ENCODE measurements at regions not wholly inside any gene's neighbourhood (a gene's known extent, or its start where the extent isn't known, plus 50 kb on each side); places are given as distances from the start of the nearest gene placed in this dataset.
"Not testable (repeated sequence)": the region's sequence is repeated elsewhere in the genome, so short reads cannot be mapped to it uniquely, and the experiment has no call there.

DNA sequence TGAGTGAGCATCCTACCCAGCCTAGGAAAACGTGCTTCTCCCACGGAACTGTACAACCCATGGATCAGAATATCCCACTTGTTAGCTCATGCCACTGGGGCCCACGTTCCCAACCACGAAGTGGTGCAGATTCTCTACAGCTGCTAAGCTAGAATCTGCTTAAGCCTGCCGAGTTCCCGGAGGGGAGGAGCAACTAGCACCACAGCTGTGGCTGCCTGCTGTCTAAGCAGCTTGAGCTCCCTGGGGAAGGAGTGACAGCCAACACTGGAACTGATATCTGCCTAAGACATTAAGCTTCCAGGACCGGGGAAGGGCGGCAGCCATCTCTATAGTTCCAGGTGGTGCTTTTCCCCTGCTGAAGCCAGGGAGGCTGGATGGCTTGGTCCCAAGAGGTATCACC, 334.7 kb upstream of the CHRM2 start:
- peak; percentile 42 for DNase-seq (ENCODE audit: low read depth)

DNA sequence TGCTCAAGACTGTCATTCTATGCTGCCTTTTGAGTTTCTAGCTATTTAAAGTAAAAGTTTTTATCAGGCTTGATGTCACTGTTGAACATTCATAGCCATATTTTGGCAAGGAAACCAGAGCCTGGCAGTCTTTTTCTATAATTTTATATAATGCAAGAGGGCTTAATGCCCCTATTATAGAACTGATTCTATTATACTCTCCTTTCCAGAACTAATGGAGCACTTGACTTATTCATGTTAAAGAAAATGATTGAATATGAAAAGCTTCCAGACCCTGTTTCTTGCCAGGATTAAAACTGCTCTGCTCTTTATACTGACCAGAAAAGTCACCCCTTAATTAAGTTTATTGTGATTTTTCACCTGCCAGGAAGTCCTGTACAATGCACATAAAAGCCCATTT, 337.6 kb upstream of the CHRM2 start:
- no peak for DNase-seq (ENCODE audit: low read depth)

DNA sequence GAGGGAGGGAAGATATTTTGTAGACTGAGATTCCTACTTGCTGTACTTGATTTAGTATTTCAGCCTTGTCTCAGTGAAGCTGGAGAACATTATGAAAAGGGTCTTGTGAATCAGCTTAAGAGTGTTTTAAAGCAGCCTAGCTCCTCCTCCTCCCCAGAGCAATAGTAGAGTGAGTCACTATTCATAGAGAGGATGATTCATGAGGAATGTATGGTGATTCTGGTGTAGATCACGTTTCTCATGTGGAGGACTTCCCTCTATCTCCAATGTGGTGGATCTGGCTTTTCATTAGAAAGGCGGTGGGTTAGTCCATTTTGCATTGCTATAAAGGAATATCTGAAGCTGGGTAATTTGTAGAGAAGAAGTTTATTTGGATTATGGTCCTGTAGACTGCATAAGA, 340.1 kb upstream of the CHRM2 start:
- DNase-seq (ENCODE audit: low read depth) = peak; percentile 86

DNA sequence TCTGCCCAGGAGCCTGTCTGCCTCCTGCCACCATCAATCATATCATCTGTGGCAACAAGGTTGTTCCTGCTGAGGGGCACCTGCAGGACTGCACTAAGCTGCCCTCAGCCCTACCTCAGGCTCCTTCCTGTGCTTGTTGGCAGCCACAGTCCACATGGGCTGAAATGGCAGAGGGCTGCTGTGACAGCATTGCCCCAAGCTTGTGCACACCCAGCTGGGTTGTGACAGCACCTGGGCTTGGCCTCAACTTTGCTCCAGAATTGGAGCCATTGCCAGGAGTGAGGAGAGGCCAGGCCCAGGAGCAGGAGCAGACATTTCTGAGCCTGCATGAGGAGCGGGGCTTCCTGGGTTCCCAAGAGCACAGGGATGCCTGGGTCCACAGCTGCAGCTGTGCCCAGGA, 340.9 kb upstream of the CHRM2 start:
- no peak for DNase-seq (ENCODE audit: low read depth)

DNA sequence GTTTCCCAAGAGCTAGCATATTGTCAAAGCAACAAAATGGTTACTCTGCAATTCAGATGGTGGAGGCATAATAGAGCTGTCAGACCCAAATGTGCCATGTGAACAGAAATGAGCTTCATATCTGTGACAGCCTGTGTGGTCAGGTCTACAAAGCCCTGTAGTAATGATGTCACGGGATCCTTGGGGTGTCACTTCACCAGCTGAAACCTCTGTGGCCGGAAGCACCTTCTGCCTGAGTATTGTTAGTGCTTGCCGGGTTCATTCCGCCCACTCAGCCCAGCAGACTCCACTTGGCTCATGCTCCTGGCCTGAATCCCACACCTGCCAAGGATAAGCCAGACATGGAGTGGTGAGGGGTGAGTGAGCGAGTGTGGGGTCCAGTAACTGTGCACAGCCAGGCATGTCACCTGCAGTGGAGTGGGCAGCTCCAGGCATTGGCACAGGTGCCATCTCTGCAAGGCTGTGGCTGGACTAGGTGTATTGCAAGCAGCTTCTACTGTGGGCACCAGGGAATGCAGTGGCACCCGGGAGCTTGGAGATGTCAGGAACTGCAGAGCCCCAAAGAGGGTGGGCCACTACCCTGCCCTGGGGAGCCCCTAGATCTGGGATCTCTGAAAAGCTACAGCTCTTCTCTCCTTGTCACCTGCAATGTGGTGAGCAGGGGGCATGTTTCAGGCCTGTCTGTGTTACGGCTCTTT, 341.9 kb upstream of the CHRM2 start:
- no peak for DNase-seq (ENCODE audit: low read depth)

DNA sequence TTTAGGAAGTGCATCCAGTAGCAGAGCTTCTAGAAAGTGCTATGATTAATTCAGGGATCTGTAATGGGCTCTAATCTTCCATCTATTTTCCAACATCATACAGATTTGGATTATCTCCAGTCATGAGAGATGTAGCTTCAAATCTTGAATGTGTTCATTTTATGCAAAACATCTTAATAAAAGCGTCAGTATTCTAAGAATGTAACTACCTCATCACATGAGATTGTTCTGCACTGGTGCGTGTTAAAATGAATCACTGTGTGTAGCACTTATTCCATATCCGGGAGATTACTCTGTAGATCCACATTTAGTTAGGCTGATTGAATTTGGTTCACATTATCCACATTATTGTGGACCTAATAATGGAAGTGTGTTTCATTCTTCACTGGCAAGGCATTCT, 344.9 kb upstream of the CHRM2 start:
- peak; percentile 31 for DNase-seq (ENCODE audit: low read depth)

DNA sequence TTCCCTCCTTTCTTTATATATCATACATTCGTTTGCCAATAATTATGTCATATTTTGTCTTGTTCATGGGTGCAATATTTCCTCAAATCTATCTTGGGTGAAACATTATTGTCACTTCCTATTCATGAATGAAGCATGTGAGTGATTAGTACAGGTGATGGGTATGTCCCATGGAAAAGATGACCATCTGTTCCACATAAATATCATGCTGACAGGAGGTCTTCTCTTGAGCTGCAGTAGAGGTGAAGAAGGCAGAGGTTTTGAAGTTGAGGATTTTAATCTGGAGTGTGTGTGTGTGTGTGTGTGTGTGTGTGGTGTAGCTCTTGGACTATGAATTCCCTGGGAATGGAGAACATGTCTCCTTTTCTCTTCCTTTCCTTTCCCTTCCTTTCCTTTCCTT, 350.5 kb upstream of the CHRM2 start:
- peak; percentile 48 for DNase-seq (ENCODE audit: low read depth)

DNA sequence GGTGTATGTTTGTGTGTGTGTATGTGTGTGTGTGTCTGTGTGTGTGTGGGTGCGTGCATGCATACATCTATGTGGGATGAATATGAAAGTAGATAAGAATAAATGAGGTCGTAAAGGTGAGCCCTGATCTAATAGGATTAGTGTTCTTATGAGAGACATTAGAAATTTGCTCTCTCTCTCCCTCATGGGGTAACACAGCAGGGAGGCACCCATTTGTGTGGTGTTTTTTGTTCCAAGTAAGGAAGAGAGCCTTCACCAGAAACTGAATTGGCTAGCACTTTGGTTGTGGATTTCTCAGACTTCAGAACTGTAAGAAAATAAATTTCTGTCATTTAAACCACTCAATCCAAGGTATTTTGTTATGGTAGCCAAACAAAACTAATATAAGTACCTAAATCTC, 353.7 kb upstream of the CHRM2 start:
- DNase-seq (ENCODE audit: low read depth) = no peak

DNA sequence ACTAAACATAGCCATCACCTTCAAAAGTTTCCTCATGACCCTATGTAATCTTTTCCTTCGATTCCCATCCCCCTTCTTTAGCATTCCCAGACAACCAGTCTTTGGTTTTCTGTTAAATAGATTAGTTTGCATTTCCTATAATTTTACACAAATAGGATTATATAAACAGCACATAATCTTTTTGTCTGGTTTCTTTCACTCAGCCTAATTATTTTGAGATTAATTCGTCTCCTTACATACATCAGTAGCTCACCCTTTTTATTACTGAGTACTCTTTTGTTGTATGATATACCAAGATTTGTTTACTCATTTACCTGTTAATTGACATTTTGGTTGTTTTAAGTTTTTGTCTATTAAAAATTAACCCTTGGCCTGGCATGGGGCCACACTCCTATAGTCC, 354.7 kb upstream of the CHRM2 start:
- DNase-seq (ENCODE audit: low read depth) = no peak

DNA sequence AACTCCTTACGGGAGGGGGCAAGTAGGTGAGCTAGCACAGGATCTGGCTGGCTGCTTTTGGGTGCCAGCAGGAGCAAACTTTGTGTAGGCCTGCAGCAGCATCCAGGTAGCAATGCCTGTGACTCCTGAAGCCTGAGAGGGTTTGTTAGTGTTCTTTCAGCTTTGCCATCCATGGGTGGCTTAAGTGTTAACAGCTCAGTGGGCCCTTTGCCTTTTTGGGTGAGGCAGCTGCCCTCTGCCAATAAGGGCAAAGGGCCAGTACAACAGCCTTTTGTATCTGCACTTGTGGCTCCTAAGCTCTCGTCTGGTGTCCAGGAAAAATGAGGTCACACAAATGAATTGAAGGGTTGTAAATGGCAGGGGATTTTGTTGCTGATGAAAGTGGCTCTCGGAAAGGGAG, 359.0 kb upstream of the CHRM2 start:
- no peak for DNase-seq (ENCODE audit: low read depth)

DNA sequence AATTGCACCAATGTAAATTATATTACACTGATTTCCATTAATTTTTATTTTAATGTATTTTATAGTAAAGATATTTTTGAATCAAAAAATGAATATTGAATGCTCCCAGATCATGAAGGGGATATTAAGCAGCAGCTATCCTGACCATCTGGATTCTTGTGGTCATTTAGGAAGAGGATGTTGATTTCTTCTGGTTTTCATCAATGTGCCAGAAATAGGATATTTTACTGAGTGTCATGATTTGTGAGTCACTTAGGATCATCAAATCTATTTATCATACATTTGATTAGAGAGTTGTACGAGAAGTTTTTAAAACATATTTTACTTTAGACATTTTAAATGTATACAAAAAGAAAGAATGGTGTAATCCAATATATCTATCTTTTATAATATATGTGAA, 366.3 kb upstream of the CHRM2 start:
- DNase-seq (ENCODE audit: low read depth) = peak; percentile 6

DNA sequence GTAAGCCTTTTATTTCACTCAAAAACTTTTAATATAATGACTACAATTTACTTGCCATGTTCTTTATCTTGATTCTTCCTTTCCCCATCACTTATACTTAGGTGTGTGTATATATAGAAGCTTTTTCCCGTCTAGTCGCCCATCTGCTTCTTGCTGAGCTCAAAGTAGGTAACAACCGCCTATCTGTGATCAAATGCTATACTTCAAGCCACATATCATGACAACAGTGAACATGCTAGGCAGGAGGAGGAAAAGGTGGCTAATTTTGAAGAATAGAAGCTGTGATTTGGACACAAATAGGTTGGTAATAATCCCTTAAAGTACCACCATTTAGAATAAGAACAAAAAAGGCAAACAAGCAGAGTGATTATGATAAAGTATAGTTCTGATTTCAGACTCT, 367.3 kb upstream of the CHRM2 start:
- DNase-seq (ENCODE audit: low read depth) = no peak

DNA sequence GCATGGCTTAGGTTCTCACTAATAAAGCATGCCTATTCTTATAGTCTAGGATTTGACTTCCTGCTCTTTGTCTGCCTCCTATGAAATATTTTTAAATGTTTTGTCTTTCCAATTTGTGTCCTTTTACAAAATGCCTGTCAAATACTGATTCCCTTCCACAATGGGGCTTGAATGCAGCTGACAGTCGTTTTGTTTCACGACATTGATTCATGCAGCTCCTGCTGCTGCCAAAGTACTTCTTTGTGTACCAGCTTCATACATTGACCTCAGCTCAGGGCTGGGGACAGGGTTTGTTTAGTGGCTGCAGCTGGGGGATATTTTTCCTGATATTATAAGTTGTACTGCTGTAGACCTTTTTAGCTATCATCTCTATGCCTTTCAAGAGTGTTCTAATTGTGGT, 371.9 kb upstream of the CHRM2 start:
- no peak for DNase-seq (ENCODE audit: low read depth)

DNA sequence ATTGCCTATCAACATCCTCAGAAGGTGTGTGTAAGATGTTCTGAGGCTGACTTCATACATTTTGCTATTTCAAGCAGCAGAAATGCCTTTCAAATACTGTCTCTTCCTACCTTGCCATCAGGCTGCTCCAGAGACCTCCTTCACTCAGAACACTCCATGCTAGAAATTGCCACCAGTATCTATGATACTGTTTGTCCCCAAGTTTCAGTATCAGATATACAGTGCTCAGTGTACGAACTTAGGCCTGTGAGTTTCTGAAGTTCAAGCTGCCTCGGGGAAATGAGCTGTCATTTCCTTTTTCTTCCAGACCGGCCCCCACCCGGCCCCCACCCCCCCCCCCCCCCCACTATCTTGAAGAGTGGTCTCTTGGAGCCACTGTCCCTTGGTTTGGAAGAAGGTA, 373.4 kb upstream of the CHRM2 start:
- no peak for DNase-seq (ENCODE audit: low read depth)

DNA sequence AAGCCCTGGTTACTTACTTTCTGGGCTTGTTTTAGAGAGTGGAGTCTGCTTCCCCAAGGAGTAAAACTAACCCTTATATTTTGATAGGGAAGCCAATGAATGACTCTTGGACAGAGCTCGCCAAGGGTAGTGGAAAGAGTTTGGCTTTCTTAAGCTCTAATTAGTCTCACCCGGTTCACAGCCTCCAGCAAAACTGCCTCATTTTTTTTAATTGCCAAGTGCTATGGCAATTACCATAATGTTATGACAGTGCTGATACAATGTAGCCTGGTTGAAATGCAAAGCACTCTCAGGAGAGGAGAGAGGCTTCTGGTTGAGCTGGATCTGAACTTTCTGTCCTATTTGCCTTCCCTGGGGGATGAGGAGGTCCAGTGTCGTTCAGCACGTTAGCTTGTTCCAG, 376.1 kb upstream of the CHRM2 start:
- DNase-seq (ENCODE audit: low read depth) = no peak

DNA sequence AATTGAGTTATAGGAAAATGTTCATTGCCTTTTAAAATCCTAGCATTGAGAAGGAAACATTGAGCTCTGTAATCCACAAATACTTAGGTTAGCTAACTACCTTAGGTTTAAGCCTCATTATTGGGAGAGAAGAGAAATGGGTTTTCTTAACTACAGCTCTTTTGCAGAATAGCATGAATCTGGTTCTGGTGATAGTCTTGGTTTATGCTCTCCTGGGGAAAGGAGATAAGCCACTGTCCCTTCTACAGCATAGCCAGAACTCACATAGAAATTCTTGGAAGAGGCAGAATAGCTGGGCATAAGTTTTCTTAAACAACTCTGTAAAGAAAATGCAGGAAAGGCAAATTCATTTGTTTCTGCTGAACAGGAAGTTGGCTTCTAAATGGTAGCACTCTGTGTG, 378.6 kb upstream of the CHRM2 start:
- no peak for DNase-seq (ENCODE audit: low read depth)

DNA sequence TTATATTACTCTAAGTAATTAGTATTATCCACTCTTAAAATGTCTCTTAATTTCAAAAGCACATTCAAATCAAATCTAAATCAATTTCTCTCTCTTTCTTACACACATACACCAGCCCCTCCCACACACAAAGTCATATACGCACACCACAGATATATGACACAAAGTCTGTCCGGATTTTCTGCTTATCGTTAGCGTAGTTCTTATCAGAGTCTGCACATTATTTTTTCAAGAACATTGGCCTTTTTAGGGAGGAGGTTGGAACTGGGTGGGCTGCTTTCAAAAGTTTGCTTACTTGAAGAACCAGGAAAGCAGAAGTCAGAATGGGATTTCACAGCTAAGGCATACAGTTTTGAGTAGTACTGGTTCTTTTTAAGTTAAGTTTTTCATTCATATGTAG, 387.6 kb upstream of the CHRM2 start:
- no peak for DNase-seq (ENCODE audit: low read depth)

DNA sequence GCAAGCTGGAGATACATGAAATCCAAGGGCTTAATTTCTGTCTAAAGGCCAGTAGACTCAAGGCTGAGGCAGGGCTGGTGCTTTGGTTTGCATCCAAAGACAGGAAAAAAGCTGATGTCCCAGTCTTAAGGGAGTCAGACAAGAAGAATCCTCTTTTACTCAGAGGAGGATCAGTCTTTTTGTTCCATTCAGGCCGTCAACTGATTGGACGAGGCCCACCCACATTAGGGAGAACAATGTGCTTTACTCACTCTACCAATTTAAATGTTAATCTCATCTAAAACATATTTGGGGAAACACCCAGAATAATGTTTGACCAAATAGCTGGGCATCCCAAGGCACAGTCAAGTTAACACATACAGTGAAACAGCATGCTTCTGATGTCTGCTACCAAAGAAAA, 388.5 kb upstream of the CHRM2 start:
- no peak for DNase-seq (ENCODE audit: low read depth)

DNA sequence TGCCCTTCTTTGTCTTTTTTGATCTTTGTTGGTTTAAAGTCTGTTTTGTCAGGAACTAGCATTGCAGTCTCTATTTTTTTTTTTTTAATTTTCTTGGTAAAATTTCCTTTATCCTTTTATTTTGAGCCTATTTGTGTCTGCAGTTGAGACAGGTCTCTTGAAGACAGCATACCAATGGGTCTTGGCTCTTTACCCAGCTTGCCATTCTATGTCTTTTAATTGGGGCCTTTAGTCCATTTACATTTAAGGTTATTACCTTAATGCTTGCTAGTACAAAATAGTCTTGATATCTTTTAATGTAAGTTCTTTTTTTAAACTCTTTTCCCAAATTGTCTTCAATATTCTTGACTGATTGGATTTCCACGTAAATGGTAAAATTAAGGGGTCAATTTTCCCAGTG, 398.3 kb upstream of the CHRM2 start:
- no peak for DNase-seq (ENCODE audit: low read depth)

DNA sequence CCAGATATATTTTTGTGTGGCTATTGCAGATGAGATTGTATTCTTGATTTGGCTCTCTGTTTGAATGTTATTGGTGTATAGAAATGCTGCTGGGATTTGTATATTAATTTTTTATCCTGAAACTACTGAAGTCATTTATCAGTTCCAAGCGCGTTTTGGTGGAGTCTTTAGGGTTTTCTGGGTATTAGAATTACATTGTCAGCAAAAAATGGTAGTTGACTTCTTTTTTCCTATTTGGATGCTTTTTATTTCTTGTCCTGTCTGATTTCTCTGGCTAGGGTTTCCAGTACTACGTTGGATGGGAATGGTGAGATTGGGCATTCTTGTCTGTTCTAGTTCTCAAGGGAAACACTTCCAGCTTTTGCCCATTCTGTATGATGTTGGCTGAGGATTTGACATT, 415.5 kb upstream of the CHRM2 start:
- no peak for DNase-seq (ENCODE audit: low read depth)

DNA sequence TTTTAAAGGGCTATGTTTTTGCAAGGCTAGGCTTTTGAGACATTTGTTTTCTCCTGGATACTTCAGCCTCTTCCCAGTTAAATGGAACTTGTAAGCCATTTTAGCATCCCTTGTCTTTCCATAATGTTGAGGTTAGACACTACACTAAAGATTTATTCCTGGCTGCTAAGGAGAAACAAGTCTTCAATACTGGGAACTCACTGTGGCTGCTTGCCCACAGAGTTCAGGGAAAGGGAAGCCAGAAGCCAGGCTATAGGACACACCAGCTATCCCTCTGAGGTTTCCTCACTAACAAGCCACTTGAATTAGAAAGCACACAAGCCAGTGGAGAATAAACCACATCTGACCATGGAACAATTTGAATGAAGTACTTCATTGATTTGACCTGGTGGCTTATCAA, 421.7 kb upstream of the CHRM2 start:
- no peak for DNase-seq (ENCODE audit: low read depth)

DNA sequence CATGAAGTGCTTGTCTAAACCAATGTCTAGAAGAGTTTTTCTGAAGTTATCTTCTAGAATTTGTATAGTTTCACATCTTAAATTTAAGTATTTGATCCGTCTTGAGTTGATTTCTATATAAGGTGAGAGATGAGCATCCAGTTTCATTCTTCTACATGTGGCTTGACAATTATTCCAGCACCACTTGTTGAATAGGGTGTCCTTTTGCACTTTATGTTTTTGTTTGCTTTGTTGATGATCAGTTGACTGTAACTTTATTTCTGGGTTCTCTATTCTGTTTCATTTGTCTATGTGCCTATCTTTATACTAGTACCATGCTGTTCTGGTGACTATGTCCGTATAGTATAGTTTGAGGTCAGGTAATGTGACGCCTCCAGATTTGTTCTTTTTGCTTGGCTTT, 426.6 kb upstream of the CHRM2 start:
- DNase-seq (ENCODE audit: low read depth) = no peak

DNA sequence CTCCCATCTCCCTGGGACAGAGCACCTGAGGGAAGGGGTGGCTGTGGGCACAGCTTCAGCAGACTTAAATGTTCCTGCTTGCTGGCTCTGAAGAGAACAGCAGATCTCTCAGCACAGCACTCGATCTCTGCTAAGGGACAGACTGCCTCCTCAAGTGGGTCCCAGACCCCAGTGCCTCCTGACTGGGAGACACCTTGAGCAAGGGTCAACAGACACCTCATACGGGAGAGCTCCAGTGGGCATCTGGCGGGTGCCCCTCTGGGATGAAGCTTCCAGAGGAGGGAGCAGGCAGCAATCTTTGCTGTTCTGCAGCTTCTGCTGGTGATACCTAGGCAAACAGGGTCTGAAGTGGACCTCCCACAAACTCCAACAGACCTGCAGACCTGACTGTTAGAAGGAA, 436.7 kb upstream of the CHRM2 start:
- DNase-seq (ENCODE audit: low read depth) = not testable (repeated sequence)

DNA sequence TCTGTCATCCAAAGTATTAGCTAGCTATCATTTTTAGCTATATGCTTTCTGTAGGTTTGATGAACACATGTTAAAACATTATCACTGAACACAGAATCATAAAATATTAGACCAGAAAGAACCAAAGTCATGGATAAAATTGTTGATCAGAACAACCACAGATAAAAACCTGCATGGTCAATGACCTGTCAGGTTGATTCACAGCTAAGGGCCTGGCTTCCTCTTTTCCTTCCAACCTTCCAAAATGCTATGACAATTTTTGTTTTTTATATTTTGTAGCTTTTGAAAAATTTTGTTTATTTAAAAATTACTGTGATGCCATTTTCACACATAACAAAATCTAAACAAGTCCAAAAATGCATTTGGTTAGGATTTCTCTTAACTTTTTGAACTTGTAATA, 444.4 kb upstream of the CHRM2 start:
- DNase-seq (ENCODE audit: low read depth) = no peak

All from LHCN-M2 (cell line).